Panc1 (cell line): ENCODE measurements at regions not wholly inside any gene's neighbourhood (a gene's known extent, or its start where the extent isn't known, plus 50 kb on each side); places are given as distances from the start of the nearest gene placed in this dataset.

ENCODE experiments used
- ATAC-seq: fragments of 200-7000 bp; cut with Tn5 transposase; 2 replicates; pipeline ENCODE4 v1.9.1; 2020; ENCODE audit warnings: mild to moderate bottlenecking, moderate library complexity
- BruUV-seq: library from RNA; stranded (reverse); fragments of 400-500 nt; replicated peaks from 2 replicates; lab custom pipeline; 2021; lab: Mats Ljungman, UMichigan
- CTCF ChIA-PET: fragments of 300-600 bp; sonication (Branson Sonifier 250); formaldehyde crosslinking; loops from one replicate; lab custom pipeline; 2022; ENCODE audit warnings: antibody characterized with exemption; lab: Charles Lee
- POLR2A ChIA-PET: fragments of 300-600 bp; sonication (Branson Sonifier 250); formaldehyde crosslinking; loops from one replicate; lab custom pipeline; 2022; ENCODE audit warnings: antibody characterized with exemption; lab: Charles Lee
- DNase-seq: peaks from one replicate; pipeline ENCODE4 v3.0.0-alpha.2; 2010; ENCODE audit warnings: low read depth, low spot score
- H3K27ac ChIP-seq: 2 replicates; pipeline ENCODE4 v1.5.1; 2011; ENCODE audit warnings: mild to moderate bottlenecking, low read length, inconsistent platforms
- H3K27me3 ChIP-seq: fragments of 200-500 bp; sonication (Bioruptor generic); 2 replicates; pipeline ENCODE4 v1.6.0; 2014; ENCODE audit warnings: low read length, inconsistent platforms; ENCODE audit not compliant: control insufficient read depth, insufficient read depth
- H3K36me3 ChIP-seq: fragments of 200-500 bp; sonication (Bioruptor generic); 2 replicates; pipeline ENCODE4 v1.5.1; 2014; ENCODE audit warnings: inconsistent platforms, mild to moderate bottlenecking, low read length, moderate library complexity; ENCODE audit not compliant: control insufficient read depth, insufficient read depth
- H3K4me1 ChIP-seq: 2 replicates; pipeline ENCODE4 v1.5.1; 2011; ENCODE audit warnings: inconsistent platforms, mild to moderate bottlenecking, low read length, moderate library complexity; ENCODE audit not compliant: control insufficient read depth, insufficient read depth
- H3K4me3 ChIP-seq, 2 experiments: 2 replicates each; pipeline ENCODE4 v1.5.1; 2011 to 2012; ENCODE audit warnings: low read depth in 2 of 2, low read length in 2 of 2, mild to moderate bottlenecking in 2 of 2, inconsistent platforms in 1 of 2, moderate library complexity in 1 of 2
- H3K9me3 ChIP-seq: fragments of 200-500 bp; sonication (Bioruptor generic); 2 replicates; pipeline ENCODE4 v1.5.1; 2014; ENCODE audit warnings: low read depth, mild to moderate bottlenecking, inconsistent platforms, low read length, moderate library complexity; ENCODE audit not compliant: control insufficient read depth, insufficient read depth
- CTCF ChIP-seq: fragments of 450-650 bp; IDR thresholded peaks from 2 replicates; pipeline ENCODE4 v1.5.1; 2017; ENCODE audit warnings: mild to moderate bottlenecking
- POLR2AphosphoS5 ChIP-seq: IDR thresholded peaks from 2 replicates; pipeline ENCODE4 v1.6.1; 2012; ENCODE audit warnings: mild to moderate bottlenecking, low read depth, low read length, moderate library complexity
- REST ChIP-seq, 2 experiments: IDR thresholded peaks; 2 replicates each; pipeline ENCODE4 v1.6.1; 2011 to 2012; ENCODE audit warnings: low read depth in 2 of 2, control low read depth in 1 of 2, low read length in 1 of 2, mild to moderate bottlenecking in 1 of 2, moderate library complexity in 1 of 2; ENCODE audit not compliant: insufficient read depth in 1 of 2
- SIN3A ChIP-seq: IDR thresholded peaks from 2 replicates; pipeline ENCODE4 v1.6.1; 2012; ENCODE audit warnings: low read depth, mild to moderate bottlenecking, low read length, moderate library complexity, borderline replicate concordance; ENCODE audit not compliant: insufficient read depth
- TCF7L2 ChIP-seq: IDR thresholded peaks from 2 replicates; pipeline ENCODE4 v1.6.1; 2011; ENCODE audit warnings: mild to moderate bottlenecking, low read depth, low read length, inconsistent platforms
- in situ Hi-C: cut with HindIII; loops from 2 replicates; pipeline ENCODE4 v1.10.0; 2016; ENCODE audit warnings: low sequenced_read_pairs, low pct_unique_long_range_greater_than_20kb
- intact Hi-C: fragments of 100-400 bp; cut with micrococcal nuclease; formaldehyde crosslinking; loops from one replicate; pipeline ENCODE4 v1.10.0; 2022; ENCODE audit not compliant: unreplicated experiment

DNA sequence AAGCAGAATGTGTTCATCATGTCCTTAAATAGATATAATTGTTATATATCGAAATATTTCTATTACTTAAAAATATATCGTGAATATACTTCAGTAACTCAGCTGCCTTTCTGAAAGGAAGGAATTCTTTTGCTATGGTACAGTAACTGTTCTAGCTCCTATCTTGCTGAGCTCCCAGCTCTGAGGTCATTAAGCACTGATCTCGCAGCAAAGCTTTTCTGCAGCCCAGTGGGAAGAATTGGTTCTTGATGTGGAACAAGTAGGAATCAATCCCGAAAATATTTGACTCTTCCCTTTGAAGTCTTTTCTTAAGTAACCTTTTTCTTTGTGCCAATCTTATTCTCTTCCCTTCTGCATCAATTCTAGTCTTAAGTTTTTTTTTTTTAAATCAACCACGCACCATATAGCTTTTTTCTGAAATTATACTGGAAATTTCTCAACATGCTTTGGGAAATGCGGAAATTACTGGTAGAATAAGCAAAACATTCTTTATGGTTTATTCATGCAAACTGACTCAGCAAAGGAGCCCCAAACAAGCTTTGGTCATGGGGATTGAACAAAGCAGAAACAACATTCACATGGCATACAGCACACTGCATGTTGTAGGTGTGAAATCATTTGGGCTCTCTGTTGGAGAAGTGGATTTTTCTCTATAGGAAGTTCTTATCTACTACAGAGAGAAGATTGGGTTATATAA is 428.9 kb upstream of the GNPDA2 start:
- no peak for DNase-seq
- ChIA-PET CTCF (no interaction called here), POLR2A (no interaction called here)
- Histone ChIP-seq H3K27ac (no peak overlapping the region), H3K4me1 (no peaks in the 10 kb centered on the region), H3K27me3 (no peaks in the 10 kb centered on the region), H3K4me3 (no peak overlapping the region), H3K9me3 (no peaks in the 10 kb centered on the region), H3K36me3 (no peaks in the 10 kb centered on the region)
- TF ChIP-seq TCF7L2: no peak
- TF ChIP-seq CTCF: no peak
- no peak for TF ChIP-seq REST (IDR thresholded peaks at IDR 0.05; ENCODE audit: insufficient read depth in 1 of 2, low read depth in 2 of 2, low read length in 1 of 2)
- TF ChIP-seq SIN3A: no peak
- TF ChIP-seq POLR2AphosphoS5: no peak
- intact Hi-C loops: no loop called here
- in situ Hi-C loops: no loop called here
- BruUV-seq: no TSS peak
- ATAC-seq: no peak

DNA sequence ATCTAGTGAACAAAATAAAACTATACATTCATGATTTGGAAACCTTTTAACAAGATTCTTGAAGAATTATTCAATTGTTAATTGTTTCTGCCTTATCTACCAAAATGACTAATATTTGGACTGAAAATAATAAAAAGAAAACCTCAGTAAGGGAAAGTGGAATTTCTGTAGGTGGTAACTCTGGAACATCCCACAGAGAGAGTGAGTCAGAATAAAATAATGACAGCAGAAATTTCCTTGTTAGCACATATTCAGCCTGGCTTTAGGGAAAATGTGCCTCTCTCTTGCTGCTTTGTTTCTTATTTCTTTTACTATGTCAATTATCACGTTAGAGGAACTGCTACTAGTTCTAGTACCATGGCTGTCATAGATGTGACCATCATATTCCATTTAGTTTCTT is 421.5 kb upstream of the GNPDA2 start:
- in situ Hi-C loops: no loop called here
- H3K27ac ChIP-seq: no peak overlapping the region
- BruUV-seq: no TSS peak
- POLR2A ChIA-PET: no interaction called here
- DNase-seq (no peak), ATAC-seq (no peak)
- no peak overlapping the region for H3K4me3 ChIP-seq
- H3K36me3 ChIP-seq: no peaks in the 10 kb centered on the region
- H3K4me1 ChIP-seq: no peaks in the 10 kb centered on the region
- TF ChIP-seq SIN3A (no peak), TCF7L2 (no peak), REST (IDR thresholded peaks at IDR 0.05; ENCODE audit: insufficient read depth in 1 of 2, low read depth in 2 of 2, low read length in 1 of 2) (no peak), CTCF (no peak), POLR2AphosphoS5 (no peak)
- H3K9me3 ChIP-seq: no peaks in the 10 kb centered on the region
- intact Hi-C loops: no loop called here
- no peaks in the 10 kb centered on the region for H3K27me3 ChIP-seq
- CTCF ChIA-PET: no interaction called here
